GM12891 (cell line): ENCODE measurements at regions not wholly inside any gene's neighbourhood (a gene's known extent, or its start where the extent isn't known, plus 50 kb on each side); places are given as distances from the start of the nearest gene placed in this dataset.

Source experiments
- PAX5 ChIP-seq: IDR thresholded peaks from 2 replicates; pipeline ENCODE4 v1.6.1; 2011; ENCODE audit warnings: low read length, moderate library complexity, mild to moderate bottlenecking; ENCODE audit not compliant: insufficient read depth, severe bottlenecking
- POLR2A ChIP-seq: IDR thresholded peaks from 2 replicates; pipeline ENCODE4 v1.6.1; 2011; ENCODE audit warnings: low read depth, low read length, control low read depth
- POLR2AphosphoS5 ChIP-seq: IDR thresholded peaks from 2 replicates; pipeline ENCODE4 v1.6.1; 2011; ENCODE audit warnings: low read depth, low read length, control low read depth
- POU2F2 ChIP-seq: IDR thresholded peaks from 2 replicates; pipeline ENCODE4 v1.6.1; 2011; ENCODE audit warnings: low read depth, mild to moderate bottlenecking, control low read depth, low read length, moderate library complexity
- SPI1 ChIP-seq: IDR thresholded peaks from 2 replicates; pipeline ENCODE4 v1.6.1; 2011; ENCODE audit warnings: low read depth, low read length, control low read depth
- TAF1 ChIP-seq: IDR thresholded peaks from 2 replicates; pipeline ENCODE4 v1.6.1; 2011; ENCODE audit warnings: low read depth, low read length, control low read depth

DNA sequence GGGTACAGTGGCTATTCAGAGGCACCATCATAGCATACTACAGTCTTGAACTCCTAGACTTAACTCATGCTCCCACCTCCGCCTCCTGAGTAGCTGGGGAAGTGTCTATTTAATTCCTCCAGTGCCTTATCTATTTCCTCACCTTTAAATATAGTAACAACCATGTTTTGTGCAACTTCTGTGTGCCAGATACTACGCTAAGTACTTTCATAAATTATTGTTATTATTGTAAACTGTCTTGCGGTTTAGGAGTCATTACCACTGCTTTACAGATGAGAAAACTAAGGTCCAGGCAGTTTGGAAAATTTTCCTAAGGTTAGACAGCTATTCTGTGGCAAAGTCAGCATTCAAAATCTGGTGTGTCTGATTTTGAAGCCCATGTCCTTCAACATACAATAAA is 359.1 kb upstream of the XYLT1 start:
- TF ChIP-seq POLR2A, result no peak
- no peak for TF ChIP-seq TAF1
- TF ChIP-seq POLR2AphosphoS5, result no peak
- no peak for TF ChIP-seq SPI1
- no peak for TF ChIP-seq PAX5
- TF ChIP-seq POU2F2, result no peak
